ENCODE measurements at regions not wholly inside any gene's neighbourhood (a gene's known extent, or its start where the extent isn't known, plus 50 kb on each side); places are given as distances from the start of the nearest gene placed in this dataset.

GRCh38 chr6:2523061-2523460 lies 227.7 kb downstream of the MYLK4 start:
- ChIA-PET CTCF (interaction anchor here (0.7 kb wide), 1 partner anchor 14 kb away, joined by 5 read pairs; no protein-coding TSS in a partner anchor), POLR2A (no interaction called here)
- intact Hi-C loops (cut with micrococcal nuclease; ENCODE audit: unreplicated experiment), result no loop called here
- ATAC-seq (no peak), DNase-seq (ENCODE audit: low read depth, low spot score) (no peak)
- Histone ChIP-seq H3K27me3 (ENCODE audit: control insufficient read depth, insufficient read depth, low read length) (no peaks in the 10 kb centered on the region), H3K4me1 (ENCODE audit: control insufficient read depth, insufficient read depth, low read length) (no peaks in the 10 kb centered on the region), H3K36me3 (ENCODE audit: control insufficient read depth, insufficient read depth, low read length) (no peaks in the 10 kb centered on the region), H3K9me3 (ENCODE audit: control insufficient read depth, insufficient read depth, low read depth, low read length) (peaks cover 6% of the 10 kb centered on the region; the same call in 1 of the 2 replicates), H3K4me3 (ENCODE audit: low read depth in 2 of 2, low read length in 2 of 2) (no peak overlapping the region), H3K27ac (ENCODE audit: low read length) (no peak overlapping the region)
- in situ Hi-C loops (cut with HindIII; ENCODE audit: low pct_unique_long_range_greater_than_20kb, low sequenced_read_pairs), result no loop called here
- no TSS peak for BruUV-seq (replicated peaks)
- TF ChIP-seq SIN3A (IDR thresholded peaks at IDR 0.05; ENCODE audit: borderline replicate concordance, insufficient read depth, low read depth, low read length) (no peak), TCF7L2 (IDR thresholded peaks at IDR 0.05; ENCODE audit: low read depth, low read length) (no peak), POLR2AphosphoS5 (IDR thresholded peaks at IDR 0.05; ENCODE audit: low read depth, low read length) (no peak), REST (IDR thresholded peaks at IDR 0.05; ENCODE audit: insufficient read depth in 1 of 2, low read depth in 2 of 2, low read length in 1 of 2) (no peak), CTCF (IDR thresholded peaks at IDR 0.05) (no peak)

- Histone ChIP-seq H3K27ac (ENCODE audit: low read length) (no peak overlapping the region), H3K9me3 (ENCODE audit: control insufficient read depth, insufficient read depth, low read depth, low read length) (peaks cover 6% of the 10 kb centered on the region; the same call in 1 of the 2 replicates), H3K27me3 (ENCODE audit: control insufficient read depth, insufficient read depth, low read length) (no peaks in the 10 kb centered on the region), H3K4me1 (ENCODE audit: control insufficient read depth, insufficient read depth, low read length) (no peaks in the 10 kb centered on the region), H3K4me3 (ENCODE audit: low read depth in 2 of 2, low read length in 2 of 2) (no peak overlapping the region), H3K36me3 (ENCODE audit: control insufficient read depth, insufficient read depth, low read length) (no peaks in the 10 kb centered on the region)
- DNase-seq (ENCODE audit: low read depth, low spot score), result no peak
- intact Hi-C loops (cut with micrococcal nuclease; ENCODE audit: unreplicated experiment), result no loop called here
- ChIA-PET CTCF (interaction anchor here (0.7 kb wide), 1 partner anchor 13 kb away, joined by 5 read pairs; no protein-coding TSS in a partner anchor), POLR2A (no interaction called here)
- no peak for TF ChIP-seq POLR2AphosphoS5 (IDR thresholded peaks at IDR 0.05; ENCODE audit: low read depth, low read length)
- TF ChIP-seq SIN3A (IDR thresholded peaks at IDR 0.05; ENCODE audit: borderline replicate concordance, insufficient read depth, low read depth, low read length), result no peak
- no peak for TF ChIP-seq CTCF (IDR thresholded peaks at IDR 0.05)
- TF ChIP-seq TCF7L2 (IDR thresholded peaks at IDR 0.05; ENCODE audit: low read depth, low read length), result no peak
- no peak for TF ChIP-seq REST (IDR thresholded peaks at IDR 0.05; ENCODE audit: insufficient read depth in 1 of 2, low read depth in 2 of 2, low read length in 1 of 2)
- no TSS peak for BruUV-seq (replicated peaks)
- ATAC-seq, result no peak
- in situ Hi-C loops (cut with HindIII; ENCODE audit: low pct_unique_long_range_greater_than_20kb, low sequenced_read_pairs), result no loop called here
Measured at GRCh38 chr6:2522521-2522920, 228.2 kb downstream of the MYLK4 start.

Measured in Panc1 (cell line).